Activated gamma-delta T cell treated with anti-CD3 and anti-CD28 coated beads, Interleukin-2, amount 50 U/mL, for 16 hours (primary cell): ENCODE measurements at regions not wholly inside any gene's neighbourhood (a gene's known extent, or its start where the extent isn't known, plus 50 kb on each side); places are given as distances from the start of the nearest gene placed in this dataset.

Experiments
- DNase-seq: peaks from one replicate; pipeline ENCODE4 v3.0.0-alpha.2; 2020; ENCODE audit warnings: low read depth

DNA sequence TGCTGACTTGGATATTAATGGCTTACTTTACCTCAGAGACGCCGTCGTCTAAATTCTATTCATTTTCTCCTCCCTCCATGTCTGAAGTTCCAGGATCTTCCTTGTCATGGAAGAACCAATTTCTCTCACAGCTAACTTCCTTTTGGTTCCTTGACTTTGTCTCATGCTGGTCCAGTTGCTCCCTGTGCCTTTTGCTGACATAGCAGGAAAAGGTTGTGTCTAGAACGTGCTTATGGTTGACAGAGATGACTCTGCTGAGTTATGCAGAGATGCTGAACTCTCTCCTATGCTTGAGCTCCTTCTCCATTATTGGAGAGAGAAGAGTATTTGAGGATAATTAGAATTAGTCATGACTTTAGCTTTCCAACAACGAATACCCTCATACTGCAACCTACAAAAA lies 1338.9 kb downstream of the MAT2B start:
- DNase-seq = no peak

DNA sequence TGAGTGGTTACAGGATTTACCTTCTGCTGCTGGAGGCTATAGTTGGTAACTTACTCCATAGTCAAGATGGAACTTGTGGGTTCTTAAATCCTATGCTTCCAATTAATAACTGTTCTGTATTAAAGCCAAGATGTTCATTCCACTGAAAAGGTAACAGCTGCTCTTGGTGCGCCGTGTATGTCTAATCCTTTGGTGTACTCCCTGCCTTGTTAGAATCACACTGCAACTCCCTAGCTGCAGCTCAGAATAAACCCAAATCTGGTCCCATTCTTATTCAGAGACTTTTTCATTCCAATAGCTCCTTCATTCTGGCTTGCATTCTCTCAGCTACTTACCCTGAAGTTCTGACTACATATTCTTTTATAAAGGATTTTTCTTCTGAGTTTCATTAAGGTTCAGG lies 1355.5 kb downstream of the MAT2B start:
- DNase-seq = no peak

DNA sequence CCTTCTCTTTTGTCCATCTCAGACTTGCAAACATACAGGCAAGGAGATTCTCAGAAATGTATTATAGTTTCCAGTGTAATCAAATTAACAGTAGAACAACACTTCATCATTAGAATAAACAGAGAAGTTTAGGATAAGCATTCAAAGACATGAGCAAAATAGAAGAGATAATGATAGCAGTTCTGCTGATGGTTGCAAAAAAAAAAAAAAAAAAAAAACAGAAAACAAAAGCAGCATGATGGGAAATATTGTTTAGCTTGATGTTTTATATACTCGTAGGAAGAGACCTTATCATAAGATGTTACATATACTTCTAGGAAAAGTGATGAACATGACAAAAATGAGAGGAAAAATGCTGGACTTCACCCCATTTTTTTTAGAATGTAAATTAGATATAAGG lies 1356.2 kb downstream of the MAT2B start:
- no peak for DNase-seq

DNA sequence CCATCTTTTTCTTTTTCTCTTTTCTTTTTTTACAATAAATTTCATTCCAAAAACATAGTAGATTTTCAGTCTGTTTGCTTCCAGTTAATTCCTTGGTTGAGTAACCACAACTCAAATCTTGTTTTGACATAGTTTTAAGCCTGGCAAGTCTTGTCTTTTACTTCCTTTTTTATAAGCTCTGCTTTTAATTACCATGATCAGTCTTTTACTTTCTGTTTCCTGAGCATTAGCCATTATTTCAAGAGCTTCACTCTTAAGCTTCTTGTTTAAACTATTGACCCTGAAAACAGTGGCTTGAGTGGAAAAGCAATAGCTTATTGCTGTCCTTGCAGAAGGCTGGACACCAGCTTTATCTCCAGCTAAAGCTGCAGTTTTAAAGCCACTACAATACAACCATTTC lies 1363.3 kb downstream of the MAT2B start:
- no peak for DNase-seq

- no peak for DNase-seq
Measured at GRCh38 chr5:164869325-164869724, 1363.9 kb downstream of the MAT2B start.

DNA sequence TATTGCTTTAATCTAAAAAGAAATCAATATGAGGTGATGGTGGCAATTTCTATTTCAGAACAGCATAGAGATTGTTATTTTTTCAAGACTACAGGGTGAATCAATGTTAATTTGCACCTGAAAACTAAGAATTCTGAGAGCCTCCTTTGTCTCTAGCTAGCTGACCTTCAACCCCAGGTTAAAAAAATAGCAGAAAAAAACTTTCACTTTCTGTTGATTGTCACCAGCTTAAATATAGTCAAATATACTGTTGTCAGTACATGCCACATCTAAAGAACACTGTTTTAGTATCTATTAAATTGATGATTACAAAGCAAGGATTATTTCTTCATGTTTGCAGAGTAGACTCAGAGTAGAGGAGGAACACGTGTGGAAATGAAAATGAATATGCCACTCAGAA lies 1371.4 kb downstream of the MAT2B start:
- no peak for DNase-seq

DNA sequence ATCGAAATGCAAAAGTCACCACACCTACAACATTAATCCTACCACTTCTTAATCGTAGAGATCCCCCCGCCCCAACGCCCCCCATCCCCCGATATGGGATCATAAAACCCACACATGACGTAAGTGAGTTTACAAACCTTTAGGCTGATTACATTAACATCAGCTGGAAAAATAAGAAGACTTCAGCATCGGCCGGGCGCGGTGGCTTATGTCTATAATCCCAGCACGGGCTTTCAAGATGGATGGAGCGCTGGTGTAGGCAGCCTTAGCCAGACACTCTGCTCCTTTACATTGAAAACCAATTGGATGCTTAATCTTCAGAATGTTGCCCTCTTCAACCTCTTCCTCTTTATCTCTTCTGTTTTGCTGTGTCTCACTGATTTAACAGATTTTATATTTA lies 1376.0 kb downstream of the MAT2B start:
- no peak for DNase-seq

GRCh38 chr5:164885179-164885578 lies 1379.8 kb downstream of the MAT2B start:
- no peak for DNase-seq

DNA sequence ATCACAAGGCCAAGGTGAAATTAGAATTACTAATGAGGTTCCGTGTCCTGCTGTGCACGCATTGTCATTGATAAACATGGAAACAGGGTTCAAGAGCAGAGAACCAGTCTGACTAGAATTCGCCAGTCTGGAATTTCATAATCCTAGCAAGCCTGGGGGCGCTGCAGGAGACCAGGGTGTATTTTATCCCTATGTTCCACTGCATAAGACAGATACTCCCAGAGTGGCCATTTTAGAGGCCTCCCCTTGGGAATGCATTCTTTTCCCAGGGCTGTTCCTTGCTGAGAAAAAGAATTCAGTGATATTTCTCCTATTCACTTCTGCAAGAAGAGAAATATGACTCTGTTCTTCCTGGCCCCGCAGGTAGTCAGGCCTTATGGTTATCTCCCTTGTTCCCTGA lies 1387.7 kb downstream of the MAT2B start:
- no peak for DNase-seq

- DNase-seq = no peak
Measured at GRCh38 chr5:164898705-164899104, 1393.3 kb downstream of the MAT2B start.

GRCh38 chr5:164909673-164910072 lies 1404.3 kb downstream of the MAT2B start:
- DNase-seq = no peak

DNA sequence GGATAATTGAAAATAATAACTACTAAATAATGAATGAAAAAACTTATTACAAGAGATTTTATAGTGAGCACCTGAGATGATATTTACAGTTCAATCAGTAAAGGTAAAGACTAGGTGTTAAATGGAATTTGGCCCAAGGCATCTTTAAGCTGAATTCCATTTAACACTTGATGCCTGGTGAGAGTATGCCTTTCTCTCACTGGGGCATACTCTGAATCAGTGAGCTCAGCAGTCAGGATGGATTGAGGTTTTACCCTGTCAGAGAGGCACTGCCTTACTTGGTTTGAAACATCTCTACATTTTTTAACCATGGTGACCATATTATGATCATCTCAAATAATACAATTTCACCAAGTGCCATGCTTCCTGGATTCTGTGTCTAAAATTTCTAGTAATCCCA lies 1416.3 kb downstream of the MAT2B start:
- no peak for DNase-seq

GRCh38 chr5:164934039-164934438 lies 1428.6 kb downstream of the MAT2B start:
- DNase-seq = no peak

GRCh38 chr5:164934561-164934960 lies 1429.1 kb downstream of the MAT2B start:
- no peak for DNase-seq

DNA sequence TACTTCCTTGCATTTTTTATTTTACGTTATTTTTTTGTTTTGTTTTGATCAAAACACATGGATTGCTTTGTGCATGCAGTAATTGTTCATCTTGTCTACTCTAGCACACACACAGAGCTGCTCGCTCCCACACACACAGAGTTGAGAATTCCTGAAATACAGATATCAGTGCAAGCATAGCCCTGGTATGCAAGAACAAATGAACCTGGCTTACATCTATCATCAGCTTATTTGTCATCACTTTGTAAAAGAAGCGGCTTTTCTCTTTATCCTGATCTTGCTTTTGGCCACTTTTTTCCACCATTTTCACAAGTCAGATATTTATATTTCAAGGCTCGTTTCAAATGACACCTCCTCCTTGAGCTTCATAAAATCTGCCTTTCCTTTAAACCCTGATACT lies 1435.7 kb downstream of the MAT2B start:
- DNase-seq = no peak

DNA sequence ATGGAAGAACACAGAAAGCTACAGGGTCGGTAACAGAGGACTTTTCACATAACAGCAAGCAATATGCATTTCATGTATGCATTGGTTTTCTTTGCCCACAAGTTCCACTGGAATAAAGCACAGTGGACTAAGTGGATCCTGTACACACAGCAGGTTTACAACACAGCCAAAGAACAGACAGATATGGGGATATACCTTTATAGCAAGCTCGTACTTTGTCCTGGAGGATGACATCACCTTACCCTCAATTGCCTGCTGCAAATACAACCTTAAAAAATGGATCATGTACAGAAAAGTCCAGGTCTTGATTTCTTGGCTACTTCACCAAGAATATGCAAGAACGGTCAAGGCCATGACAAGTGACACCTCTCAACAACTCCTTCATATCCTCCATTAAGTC lies 1445.5 kb downstream of the MAT2B start:
- DNase-seq = no peak

- no peak for DNase-seq
Measured at GRCh38 chr5:164951570-164951969, 1446.2 kb downstream of the MAT2B start.

- no peak for DNase-seq
Measured at GRCh38 chr5:164958688-164959087, 1453.3 kb downstream of the MAT2B start.

GRCh38 chr5:164959761-164960160 lies 1454.3 kb downstream of the MAT2B start:
- no peak for DNase-seq

GRCh38 chr5:164962329-164962961 lies 1457.0 kb downstream of the MAT2B start:
- DNase-seq = no peak

DNA sequence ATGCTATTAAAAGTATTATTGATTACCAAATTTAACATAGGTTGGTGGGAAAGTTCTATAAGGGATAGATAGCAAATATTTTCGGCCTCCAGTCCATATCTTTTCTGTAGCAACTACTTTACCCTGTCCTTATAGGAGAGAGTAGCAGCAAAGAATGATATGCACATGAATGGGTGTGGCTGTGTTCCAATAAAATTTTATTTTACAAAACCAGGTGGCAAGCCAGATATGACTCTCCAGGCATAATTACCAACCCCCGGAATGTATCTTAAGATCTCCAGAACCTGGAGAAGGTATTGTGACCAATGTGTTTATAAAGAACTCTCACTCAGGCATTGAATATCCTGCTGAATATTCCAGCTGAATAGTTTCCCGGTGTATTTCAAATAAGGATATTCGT lies 1461.2 kb downstream of the MAT2B start:
- DNase-seq = no peak

GRCh38 chr5:164967354-164967753 lies 1461.9 kb downstream of the MAT2B start:
- DNase-seq = no peak

GRCh38 chr5:164972973-164973372 lies 1467.6 kb downstream of the MAT2B start:
- no peak for DNase-seq

GRCh38 chr5:164975986-164976385 lies 1470.6 kb downstream of the MAT2B start:
- no peak for DNase-seq

GRCh38 chr5:164980480-164980879 lies 1475.1 kb downstream of the MAT2B start:
- no peak for DNase-seq
